ENCODE measurements at regions not wholly inside any gene's neighbourhood (a gene's known extent, or its start where the extent isn't known, plus 50 kb on each side); places are given as distances from the start of the nearest gene placed in this dataset.
"Not testable (repeated sequence)": the region's sequence is repeated elsewhere in the genome, so short reads cannot be mapped to it uniquely, and the experiment has no call there.

- H3K36me3 ChIP-seq (ENCODE audit: control insufficient read depth in 2 of 3, insufficient read depth in 3 of 3, low read length in 3 of 3): no peaks in the 10 kb centered on the region
- no peaks in the 10 kb centered on the region for H3K27me3 ChIP-seq (ENCODE audit: control insufficient read depth, insufficient read depth, low read length)
- no peak for FAIRE-seq
- intact Hi-C loops (cut with DNase I): no loop called here
- TF ChIP-seq CTCF (IDR thresholded peaks at IDR 0.05; ENCODE audit: borderline replicate concordance, extremely low read depth, insufficient read depth): no peak
- no peaks in the 10 kb centered on the region for H3K9me3 ChIP-seq (ENCODE audit: control insufficient read depth in 2 of 3, insufficient read depth in 1 of 3, low read length in 3 of 3)
- H3K4me3 ChIP-seq (ENCODE audit: low read length in 3 of 3): no peak overlapping the region
- no peaks in the 10 kb centered on the region for H3K4me1 ChIP-seq (ENCODE audit: control insufficient read depth in 2 of 3, insufficient read depth in 2 of 3, low read depth in 1 of 3, low read length in 3 of 3)
- H3K27ac ChIP-seq (ENCODE audit: low read depth in 2 of 2, low read length in 2 of 2): no peak overlapping the region
- no peak overlapping the region for H3K9ac ChIP-seq (ENCODE audit: low read length in 3 of 3)
- no peak for DNase-seq
Observed at GRCh38 chr11:116371146-116371545, 401.6 kb downstream of the BUD13 start.

GRCh38 chr11:116368784-116369183, 404.0 kb downstream of the BUD13 start:
- FAIRE-seq (no peak), DNase-seq (no peak)
- no peaks in the 10 kb centered on the region for H3K4me1 ChIP-seq (ENCODE audit: control insufficient read depth in 2 of 3, insufficient read depth in 2 of 3, low read depth in 1 of 3, low read length in 3 of 3)
- H3K36me3 ChIP-seq (ENCODE audit: control insufficient read depth in 2 of 3, insufficient read depth in 3 of 3, low read length in 3 of 3): no peaks in the 10 kb centered on the region
- TF ChIP-seq CTCF (IDR thresholded peaks at IDR 0.05; ENCODE audit: borderline replicate concordance, extremely low read depth, insufficient read depth): no peak
- H3K9me3 ChIP-seq (ENCODE audit: control insufficient read depth in 2 of 3, insufficient read depth in 1 of 3, low read length in 3 of 3): no peaks in the 10 kb centered on the region
- H3K27ac ChIP-seq (ENCODE audit: low read depth in 2 of 2, low read length in 2 of 2): no peak overlapping the region
- intact Hi-C loops (cut with DNase I): no loop called here
- no peak overlapping the region for H3K4me3 ChIP-seq (ENCODE audit: low read length in 3 of 3)
- H3K27me3 ChIP-seq (ENCODE audit: control insufficient read depth, insufficient read depth, low read length): no peaks in the 10 kb centered on the region
- H3K9ac ChIP-seq (ENCODE audit: low read length in 3 of 3): no peak overlapping the region

- intact Hi-C loops (cut with DNase I): no loop called here
- Histone ChIP-seq H3K4me1 (ENCODE audit: control insufficient read depth in 2 of 3, insufficient read depth in 2 of 3, low read depth in 1 of 3, low read length in 3 of 3) (no peaks in the 10 kb centered on the region), H3K36me3 (ENCODE audit: control insufficient read depth in 2 of 3, insufficient read depth in 3 of 3, low read length in 3 of 3) (no peaks in the 10 kb centered on the region), H3K27me3 (ENCODE audit: control insufficient read depth, insufficient read depth, low read length) (no peaks in the 10 kb centered on the region), H3K27ac (ENCODE audit: low read depth in 2 of 2, low read length in 2 of 2) (no peak overlapping the region), H3K9ac (ENCODE audit: low read length in 3 of 3) (no peak overlapping the region), H3K4me3 (ENCODE audit: low read length in 3 of 3) (no peak overlapping the region), H3K9me3 (ENCODE audit: control insufficient read depth in 2 of 3, insufficient read depth in 1 of 3, low read length in 3 of 3) (no peaks in the 10 kb centered on the region)
- DNase-seq (no peak), FAIRE-seq (no peak)
- no peak for TF ChIP-seq CTCF (IDR thresholded peaks at IDR 0.05; ENCODE audit: borderline replicate concordance, extremely low read depth, insufficient read depth)
Observed at GRCh38 chr11:116366980-116367645, 405.7 kb downstream of the BUD13 start.

- no peaks in the 10 kb centered on the region for H3K27me3 ChIP-seq (ENCODE audit: control insufficient read depth, insufficient read depth, low read length)
- H3K27ac ChIP-seq (ENCODE audit: low read depth in 2 of 2, low read length in 2 of 2): no peak overlapping the region
- H3K9ac ChIP-seq (ENCODE audit: low read length in 3 of 3): no peak overlapping the region
- no peak overlapping the region for H3K4me3 ChIP-seq (ENCODE audit: low read length in 3 of 3)
- no peak for DNase-seq
- no peak for FAIRE-seq
- intact Hi-C loops (cut with DNase I): no loop called here
- H3K36me3 ChIP-seq (ENCODE audit: control insufficient read depth in 2 of 3, insufficient read depth in 3 of 3, low read length in 3 of 3): no peaks in the 10 kb centered on the region
- H3K9me3 ChIP-seq (ENCODE audit: control insufficient read depth in 2 of 3, insufficient read depth in 1 of 3, low read length in 3 of 3): no peaks in the 10 kb centered on the region
- TF ChIP-seq CTCF (IDR thresholded peaks at IDR 0.05; ENCODE audit: borderline replicate concordance, extremely low read depth, insufficient read depth): no peak
- H3K4me1 ChIP-seq (ENCODE audit: control insufficient read depth in 2 of 3, insufficient read depth in 2 of 3, low read depth in 1 of 3, low read length in 3 of 3): no peaks in the 10 kb centered on the region
Observed at GRCh38 chr11:116366451-116366850, 406.3 kb downstream of the BUD13 start.

GRCh38 chr11:116364925-116365324, 407.9 kb downstream of the BUD13 start:
- H3K27me3 ChIP-seq (ENCODE audit: control insufficient read depth, insufficient read depth, low read length); H3K4me1 ChIP-seq (ENCODE audit: control insufficient read depth in 2 of 3, insufficient read depth in 2 of 3, low read depth in 1 of 3, low read length in 3 of 3); H3K36me3 ChIP-seq (ENCODE audit: control insufficient read depth in 2 of 3, insufficient read depth in 3 of 3, low read length in 3 of 3); FAIRE-seq; H3K27ac ChIP-seq (ENCODE audit: low read depth in 2 of 2, low read length in 2 of 2); DNase-seq; H3K4me3 ChIP-seq (ENCODE audit: low read length in 3 of 3); H3K9ac ChIP-seq (ENCODE audit: low read length in 3 of 3); H3K9me3 ChIP-seq (ENCODE audit: control insufficient read depth in 2 of 3, insufficient read depth in 1 of 3, low read length in 3 of 3); intact Hi-C loops (cut with DNase I): not testable (repeated sequence)
